HG03457 (cell line): ENCODE measurements at regions not wholly inside any gene's neighbourhood (a gene's known extent, or its start where the extent isn't known, plus 50 kb on each side); places are given as distances from the start of the nearest gene placed in this dataset.
"Not testable (repeated sequence)": the region's sequence is repeated elsewhere in the genome, so short reads cannot be mapped to it uniquely, and the experiment has no call there.

Experiments used
- ATAC-seq: cut with Tn5 transposase; IDR thresholded peaks from one replicate; pipeline ENCODE4 v1.9.1; 2021; ENCODE audit warnings: moderate number of reproducible peaks; ENCODE audit not compliant: unreplicated experiment

GRCh38 chr4:109378511-109378910, 55.1 kb upstream of the SEC24B start:
- no peak for ATAC-seq

DNA sequence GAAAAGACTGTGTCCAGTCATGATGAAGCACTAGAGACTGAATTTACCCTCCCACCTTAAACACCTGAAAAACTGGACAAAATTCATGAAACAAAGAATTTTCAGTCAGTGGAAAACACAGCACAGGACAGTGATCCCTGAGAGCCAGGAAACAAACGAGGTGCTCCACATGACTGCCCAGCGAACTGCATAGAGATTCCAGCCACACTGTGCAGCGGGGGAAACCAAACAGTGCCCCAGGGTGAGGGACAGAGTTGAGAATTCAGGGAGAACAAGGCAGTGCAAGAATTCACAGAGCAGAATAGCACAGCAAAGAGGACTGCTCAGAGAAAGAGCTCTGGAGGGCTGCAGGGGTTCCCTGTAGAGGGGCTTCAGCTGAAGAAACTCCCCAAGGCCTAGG, 55.5 kb upstream of the SEC24B start:
- ATAC-seq = no peak

GRCh38 chr4:109375778-109376414, 57.7 kb upstream of the SEC24B start:
- no peak for ATAC-seq

GRCh38 chr4:109368661-109369060, 65.0 kb upstream of the SEC24B start:
- no peak for ATAC-seq

DNA sequence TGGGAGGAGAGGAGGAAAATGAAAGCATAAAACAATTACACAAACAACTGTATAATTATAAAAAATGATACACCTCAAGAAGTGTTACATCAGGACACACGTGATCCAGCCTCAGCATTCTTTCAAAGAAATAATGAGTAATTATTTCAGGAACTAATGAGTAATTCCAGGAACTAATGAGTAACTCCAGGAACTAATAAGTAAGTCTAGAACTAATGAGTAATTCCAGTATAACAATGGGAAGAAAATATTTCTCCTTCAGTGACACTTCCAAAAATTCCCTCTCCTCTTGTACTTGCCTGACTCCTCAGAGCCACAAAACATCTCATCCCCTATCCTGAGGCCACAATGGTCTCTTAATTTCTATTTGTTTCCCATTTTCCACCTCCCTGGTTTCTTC, 63.5 kb upstream of the COL25A1 start:
- ATAC-seq = no peak

- not testable (repeated sequence) for ATAC-seq
These were observed 62.8 kb upstream of the COL25A1 start for GRCh38 chr4:109365297-109365696.

GRCh38 chr4:109359040-109359646, 56.7 kb upstream of the COL25A1 start:
- peak; percentile 81 for ATAC-seq

DNA sequence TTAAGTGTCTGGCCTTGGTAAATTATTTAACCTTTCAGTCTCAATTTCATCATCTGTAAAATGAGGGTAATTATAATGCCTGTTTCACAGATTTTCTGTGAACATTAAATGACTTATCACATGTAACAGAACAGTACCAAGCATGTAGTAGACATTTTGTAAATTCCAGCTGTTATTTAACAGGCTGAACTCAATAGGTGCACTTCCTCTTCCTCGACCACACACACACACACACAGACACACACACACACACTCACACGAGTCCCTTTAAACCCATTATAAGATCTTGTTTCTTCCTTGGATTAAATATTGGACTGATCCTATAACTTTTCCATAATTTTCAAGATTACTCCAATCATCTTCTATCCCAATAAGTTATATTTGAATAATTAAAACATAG, 53.4 kb upstream of the COL25A1 start:
- ATAC-seq = no peak

GRCh38 chr4:109352941-109353340, 50.5 kb upstream of the COL25A1 start:
- ATAC-seq = no peak
